Endothelial cell (in vitro differentiated cells): ENCODE measurements at regions not wholly inside any gene's neighbourhood (a gene's known extent, or its start where the extent isn't known, plus 50 kb on each side); places are given as distances from the start of the nearest gene placed in this dataset.
"Not testable (repeated sequence)": the region's sequence is repeated elsewhere in the genome, so short reads cannot be mapped to it uniquely, and the experiment has no call there.

Experiments used
- DNase-seq: peaks from one replicate; pipeline ENCODE4 v3.0.0; 2021; ENCODE audit warnings: low spot score
- H3K27ac Mint-ChIP-seq: one replicate; pipeline ENCODE4 v1.8.0; 2021; ENCODE audit warnings: mixed read lengths, inconsistent platforms; ENCODE audit not compliant: unreplicated experiment
- H3K27me3 Mint-ChIP-seq: one replicate; pipeline ENCODE4 v1.8.0; 2021; ENCODE audit warnings: mild to moderate bottlenecking, moderate library complexity, mixed read lengths, inconsistent platforms; ENCODE audit not compliant: unreplicated experiment
- H3K36me3 Mint-ChIP-seq: one replicate; pipeline ENCODE4 v1.8.0; 2021; ENCODE audit warnings: mild to moderate bottlenecking, low read depth, mixed read lengths, inconsistent platforms; ENCODE audit not compliant: unreplicated experiment
- H3K4me1 Mint-ChIP-seq: one replicate; pipeline ENCODE4 v1.8.0; 2021; ENCODE audit warnings: mild to moderate bottlenecking, mixed read lengths, inconsistent platforms; ENCODE audit not compliant: unreplicated experiment
- H3K4me3 Mint-ChIP-seq: one replicate; pipeline ENCODE4 v1.8.0; 2021; ENCODE audit warnings: mild to moderate bottlenecking, mixed read lengths, inconsistent platforms; ENCODE audit not compliant: unreplicated experiment
- H3K9me3 Mint-ChIP-seq: one replicate; pipeline ENCODE4 v1.8.0; 2021; ENCODE audit warnings: mixed read lengths, inconsistent platforms; ENCODE audit not compliant: unreplicated experiment
- TF ChIP-seq, protein P1 (sequence below): fragments of 200-600 bp; sonication (generic); IDR thresholded peaks from one replicate; pipeline ENCODE4 v1.5.0; 2021; ENCODE audit warnings: antibody characterized with exemption; ENCODE audit not compliant: unreplicated experiment

DNA sequence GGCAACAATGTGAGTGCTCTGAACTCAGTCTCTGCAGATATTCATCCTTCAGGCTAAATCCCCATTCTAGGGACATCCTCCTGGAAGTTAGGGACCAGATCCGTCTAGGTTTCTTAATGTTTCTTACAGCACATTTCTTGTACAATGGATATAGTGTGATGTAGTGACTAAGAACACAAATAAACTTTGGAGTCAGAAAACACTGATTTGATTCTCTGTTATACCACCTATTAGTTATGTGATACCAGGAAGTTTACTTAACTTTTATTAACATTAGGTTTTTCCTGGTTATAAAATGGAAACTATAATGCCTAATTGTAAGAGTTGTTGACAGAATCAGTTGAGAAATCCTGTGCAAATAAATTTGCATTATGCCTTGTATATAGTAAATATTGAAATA, 57.6 kb upstream of the KCNQ5 start:
- no peak overlapping the region for H3K27ac Mint-ChIP-seq
- no peak overlapping the region for H3K4me3 Mint-ChIP-seq
- TF ChIP-seq, protein P1, sequence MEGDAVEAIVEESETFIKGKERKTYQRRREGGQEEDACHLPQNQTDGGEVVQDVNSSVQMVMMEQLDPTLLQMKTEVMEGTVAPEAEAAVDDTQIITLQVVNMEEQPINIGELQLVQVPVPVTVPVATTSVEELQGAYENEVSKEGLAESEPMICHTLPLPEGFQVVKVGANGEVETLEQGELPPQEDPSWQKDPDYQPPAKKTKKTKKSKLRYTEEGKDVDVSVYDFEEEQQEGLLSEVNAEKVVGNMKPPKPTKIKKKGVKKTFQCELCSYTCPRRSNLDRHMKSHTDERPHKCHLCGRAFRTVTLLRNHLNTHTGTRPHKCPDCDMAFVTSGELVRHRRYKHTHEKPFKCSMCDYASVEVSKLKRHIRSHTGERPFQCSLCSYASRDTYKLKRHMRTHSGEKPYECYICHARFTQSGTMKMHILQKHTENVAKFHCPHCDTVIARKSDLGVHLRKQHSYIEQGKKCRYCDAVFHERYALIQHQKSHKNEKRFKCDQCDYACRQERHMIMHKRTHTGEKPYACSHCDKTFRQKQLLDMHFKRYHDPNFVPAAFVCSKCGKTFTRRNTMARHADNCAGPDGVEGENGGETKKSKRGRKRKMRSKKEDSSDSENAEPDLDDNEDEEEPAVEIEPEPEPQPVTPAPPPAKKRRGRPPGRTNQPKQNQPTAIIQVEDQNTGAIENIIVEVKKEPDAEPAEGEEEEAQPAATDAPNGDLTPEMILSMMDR: no peak
- no peaks in the 10 kb centered on the region for H3K4me1 Mint-ChIP-seq
- DNase-seq: no peak
- no peaks in the 10 kb centered on the region for H3K36me3 Mint-ChIP-seq
- no peaks in the 10 kb centered on the region for H3K9me3 Mint-ChIP-seq
- H3K27me3 Mint-ChIP-seq: no peaks in the 10 kb centered on the region

DNA sequence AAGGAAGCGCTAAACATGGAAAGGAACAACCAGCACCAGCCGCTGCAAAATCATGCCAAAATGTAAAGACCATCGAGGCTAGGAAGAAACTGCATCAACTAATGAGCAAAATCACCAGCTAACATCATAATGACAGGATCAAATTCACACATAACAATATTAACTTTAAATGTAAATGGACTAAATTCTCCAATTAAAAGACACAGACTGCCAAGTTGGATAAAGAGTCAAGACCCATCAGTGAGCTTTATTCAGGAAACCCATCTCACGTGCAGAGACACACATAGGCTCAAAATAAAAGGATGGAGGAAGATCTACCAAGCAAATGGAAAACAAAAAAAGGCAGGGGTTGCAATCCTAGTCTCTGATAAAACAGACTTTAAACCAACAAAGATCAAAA, 49.9 kb upstream of the KCNQ5 start:
- not testable (repeated sequence) for H3K9me3 Mint-ChIP-seq, H3K27me3 Mint-ChIP-seq, DNase-seq, H3K27ac Mint-ChIP-seq, H3K36me3 Mint-ChIP-seq, H3K4me1 Mint-ChIP-seq, H3K4me3 Mint-ChIP-seq
